ENCODE measurements at regions not wholly inside any gene's neighbourhood (a gene's known extent, or its start where the extent isn't known, plus 50 kb on each side); places are given as distances from the start of the nearest gene placed in this dataset.

GRCh38 chr22:23519442-23520157, 60.5 kb downstream of the IGLL1 start:
- H3K9me2 ChIP-seq (ENCODE audit: insufficient read depth), result no peaks in the 10 kb centered on the region
- no peaks in the 10 kb centered on the region for H3K79me2 ChIP-seq (ENCODE audit: low read depth)
- POLR2A ChIA-PET (ENCODE audit: unreplicated experiment), result no interaction called here
- BruUV-seq (replicated peaks), result no TSS peak
- H3F3A ChIP-seq (ENCODE audit: insufficient read depth, low read depth), result no peaks in the 10 kb centered on the region
- H3K4me2 ChIP-seq, result no peak overlapping the region
- H4K20me1 ChIP-seq (ENCODE audit: insufficient read depth), result no peaks in the 10 kb centered on the region
- H3K36me3 ChIP-seq (ENCODE audit: low read depth), result no peaks in the 10 kb centered on the region
- no peaks in the 10 kb centered on the region for H3K4me1 ChIP-seq (replicated peaks; ENCODE audit: insufficient read depth)
- no peak overlapping the region for H3K27ac ChIP-seq
- no peaks in the 10 kb centered on the region for H3K9me3 ChIP-seq (ENCODE audit: insufficient read depth, low read depth)
- TF ChIP-seq CTCF (conservative IDR thresholded peaks at IDR 0.05) (no peak), EZH2 (IDR thresholded peaks at IDR 0.05; ENCODE audit: low read depth) (no peak)
- no peak overlapping the region for H2AFZ ChIP-seq
- peaks cover 66% of the 10 kb centered on the region for H3K27me3 ChIP-seq (ENCODE audit: insufficient read depth, low read depth)
- intact Hi-C loops (cut with micrococcal nuclease; ENCODE audit: unreplicated experiment), result no loop called here
- DNase-seq, result no peak
- H3K4me3 ChIP-seq, result no peak overlapping the region
- CTCF ChIA-PET, result no interaction called here

GRCh38 chr22:23518376-23519187, 61.5 kb downstream of the IGLL1 start:
- H3K79me2 ChIP-seq (ENCODE audit: low read depth), result no peaks in the 10 kb centered on the region
- no TSS peak for BruUV-seq (replicated peaks)
- H3K27ac ChIP-seq, result no peak overlapping the region
- H4K20me1 ChIP-seq (ENCODE audit: insufficient read depth), result no peaks in the 10 kb centered on the region
- ChIA-PET CTCF (interaction anchor here (0.7 kb wide), 1 partner anchor 1489 kb away, joined by 9 read pairs; no protein-coding TSS in a partner anchor), POLR2A (ENCODE audit: unreplicated experiment) (no interaction called here)
- H2AFZ ChIP-seq, result no peak overlapping the region
- TF ChIP-seq CTCF (conservative IDR thresholded peaks at IDR 0.05), result no peak
- no peak for TF ChIP-seq EZH2 (IDR thresholded peaks at IDR 0.05; ENCODE audit: low read depth)
- H3K4me3 ChIP-seq, result no peak overlapping the region
- H3K4me2 ChIP-seq, result no peak overlapping the region
- no peaks in the 10 kb centered on the region for H3K9me2 ChIP-seq (ENCODE audit: insufficient read depth)
- no peak for DNase-seq
- intact Hi-C loops (cut with micrococcal nuclease; ENCODE audit: unreplicated experiment), result no loop called here
- peaks cover 63% of the 10 kb centered on the region for H3K27me3 ChIP-seq (ENCODE audit: insufficient read depth, low read depth)
- H3K4me1 ChIP-seq (replicated peaks; ENCODE audit: insufficient read depth), result no peaks in the 10 kb centered on the region
- H3K9me3 ChIP-seq (ENCODE audit: insufficient read depth, low read depth), result no peaks in the 10 kb centered on the region
- no peaks in the 10 kb centered on the region for H3K36me3 ChIP-seq (ENCODE audit: low read depth)
- no peaks in the 10 kb centered on the region for H3F3A ChIP-seq (ENCODE audit: insufficient read depth, low read depth)

GRCh38 chr22:23517804-23518375, 62.2 kb downstream of the IGLL1 start:
- H3K27ac ChIP-seq, result no peak overlapping the region
- CTCF ChIA-PET, result interaction anchor here (0.7 kb wide), 1 partner anchor 1489 kb away, joined by 9 read pairs; no protein-coding TSS in a partner anchor

More at GRCh38 chr22:23517804-23518375, 62.2 kb downstream of the IGLL1 start:
- Histone ChIP-seq H3K9me3 (ENCODE audit: insufficient read depth, low read depth) (no peaks in the 10 kb centered on the region), H2AFZ (no peak overlapping the region), H3K27me3 (ENCODE audit: insufficient read depth, low read depth) (peaks cover 56% of the 10 kb centered on the region), H3K9me2 (ENCODE audit: insufficient read depth) (no peaks in the 10 kb centered on the region), H3K4me3 (no peak overlapping the region), H3K79me2 (ENCODE audit: low read depth) (no peaks in the 10 kb centered on the region), H3K36me3 (ENCODE audit: low read depth) (no peaks in the 10 kb centered on the region), H3F3A (ENCODE audit: insufficient read depth, low read depth) (no peaks in the 10 kb centered on the region), H3K4me2 (no peak overlapping the region), H3K4me1 (replicated peaks; ENCODE audit: insufficient read depth) (no peaks in the 10 kb centered on the region), H4K20me1 (ENCODE audit: insufficient read depth) (no peaks in the 10 kb centered on the region)
- TF ChIP-seq CTCF (conservative IDR thresholded peaks at IDR 0.05), result no peak
- no peak for TF ChIP-seq EZH2 (IDR thresholded peaks at IDR 0.05; ENCODE audit: low read depth)
- no peak for DNase-seq
- intact Hi-C loops (cut with micrococcal nuclease; ENCODE audit: unreplicated experiment), result no loop called here
- POLR2A ChIA-PET (ENCODE audit: unreplicated experiment), result no interaction called here
- BruUV-seq (replicated peaks), result no TSS peak

All from PC-9 (cell line).